Amygdala (tissue), 56 donors: ENCODE measurements at regions not wholly inside any gene's neighbourhood (a gene's known extent, or its start where the extent isn't known, plus 50 kb on each side); places are given as distances from the start of the nearest gene placed in this dataset.

Source experiments
- DNase-seq, 56 donors: peaks; one replicate each; lab custom pipeline; 2025; lab: John Stamatoyannopoulos, UW

DNA sequence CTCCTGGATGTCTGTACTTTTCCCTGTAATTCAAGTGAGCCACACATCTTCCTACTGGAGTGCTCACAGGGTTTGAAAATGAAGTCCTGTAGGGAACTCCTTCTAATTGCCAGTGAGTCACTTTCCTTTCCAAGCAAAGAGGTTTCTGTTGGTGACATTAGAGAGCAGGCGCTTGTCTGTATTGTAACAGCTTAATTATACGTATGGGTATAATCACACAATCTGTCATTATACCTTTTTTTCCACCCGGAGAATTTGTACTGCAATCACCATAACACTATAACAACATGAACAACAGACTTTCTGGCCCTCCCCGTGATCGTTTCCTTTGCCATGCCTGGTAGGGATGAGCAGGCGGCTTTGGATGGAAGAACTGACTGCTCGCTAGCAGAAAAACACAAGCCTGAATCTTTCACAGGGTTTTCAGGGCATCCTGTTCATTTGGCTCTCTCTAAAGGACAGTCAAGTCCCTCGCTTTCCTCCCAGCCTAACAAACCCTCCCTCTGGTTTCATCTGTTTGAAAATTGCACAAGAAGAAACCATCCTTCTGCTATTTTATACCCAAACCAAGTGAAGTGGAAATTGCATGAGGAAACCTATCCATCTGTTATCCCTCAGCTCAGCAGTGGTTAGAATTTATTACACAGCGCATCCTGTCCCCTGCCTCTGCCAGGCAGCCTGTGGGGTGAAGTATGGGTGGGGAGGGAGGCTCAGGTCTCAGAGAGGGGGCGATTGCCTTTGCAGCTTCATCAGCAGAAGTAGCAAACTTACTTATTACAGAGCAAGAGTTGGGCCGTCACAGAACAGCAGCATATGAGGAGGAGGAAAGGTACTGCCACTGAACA, 307.0 kb upstream of the TLE4 start:
- peak in 1 of 56 donors; percentile 0 for DNase-seq

DNA sequence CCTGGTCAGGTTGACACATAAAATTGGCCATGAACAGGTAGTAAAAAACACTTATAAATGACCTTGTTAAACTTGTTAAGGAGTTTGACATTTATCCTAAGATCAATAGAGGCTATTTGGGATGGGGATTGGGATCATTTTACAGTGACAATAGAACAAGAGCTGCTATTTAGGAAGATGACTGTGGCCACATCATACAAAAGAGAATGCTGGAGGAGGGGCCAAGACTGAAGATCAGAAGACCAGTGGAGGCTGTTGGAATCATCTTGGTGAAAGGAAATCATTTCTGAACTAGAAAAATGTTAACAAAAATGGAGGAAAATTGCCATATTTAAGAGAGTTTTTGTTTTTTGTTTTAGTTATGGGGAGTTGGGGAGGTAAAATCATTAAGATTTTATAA, 304.8 kb upstream of the TLE4 start:
- no peak for DNase-seq

DNA sequence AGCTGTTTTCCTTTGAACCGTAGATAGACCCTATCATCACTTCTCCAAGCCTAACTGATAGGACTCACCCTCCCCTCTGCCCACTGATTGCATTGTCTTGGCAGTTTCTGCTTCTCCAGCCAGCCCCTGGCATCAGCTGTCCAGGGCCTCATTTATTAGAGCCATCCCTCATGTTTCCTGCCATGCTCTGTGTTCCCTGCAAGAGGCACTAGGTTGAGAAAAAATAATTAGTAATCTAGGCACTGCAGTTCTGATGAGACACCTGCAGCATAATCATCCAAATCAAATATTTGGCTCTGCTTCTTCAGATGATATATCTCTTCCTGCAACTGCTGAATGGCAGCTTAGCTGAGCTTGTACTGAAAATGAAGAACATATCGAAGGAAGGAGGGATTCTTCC, 303.0 kb upstream of the TLE4 start:
- no peak for DNase-seq

DNA sequence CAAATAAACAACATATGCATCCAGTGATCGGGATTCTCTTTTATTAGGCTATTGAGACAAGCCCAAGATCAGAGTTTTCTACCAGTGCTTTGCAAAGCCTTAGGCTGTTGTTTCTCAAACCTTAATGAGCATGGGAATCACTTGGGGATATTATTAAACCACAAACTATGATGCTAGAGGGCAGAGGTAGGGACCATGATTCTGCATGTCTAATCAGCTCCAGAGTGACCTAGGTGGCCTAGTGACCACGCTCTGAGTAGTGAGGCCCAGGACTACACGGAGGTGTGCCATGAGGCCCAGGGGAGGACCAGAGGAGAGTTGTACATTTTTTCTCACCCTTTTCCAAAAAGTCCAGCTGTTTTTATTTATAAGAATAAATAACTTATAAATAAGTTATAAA, 298.5 kb upstream of the TLE4 start:
- DNase-seq = no peak

DNA sequence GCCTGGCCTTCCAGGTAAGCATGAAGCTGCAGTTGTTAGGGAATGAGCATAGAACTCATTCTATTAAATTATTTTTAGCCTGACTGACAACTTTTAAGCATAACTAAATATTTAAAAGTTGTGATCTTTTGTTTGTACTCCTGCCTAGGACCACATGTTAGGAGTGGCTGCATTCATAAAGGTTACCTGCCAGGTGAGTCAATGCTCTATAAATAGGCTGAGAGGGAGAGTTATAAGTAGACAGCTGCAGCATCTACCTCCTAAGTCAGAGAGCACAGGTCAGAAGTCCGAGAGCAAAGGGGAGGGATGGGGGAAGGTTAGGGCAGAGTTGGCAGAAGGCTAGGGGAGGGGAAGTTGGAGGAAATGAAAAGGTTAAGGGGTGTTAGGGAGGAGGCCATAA, 292.4 kb upstream of the TLE4 start:
- DNase-seq = no peak

DNA sequence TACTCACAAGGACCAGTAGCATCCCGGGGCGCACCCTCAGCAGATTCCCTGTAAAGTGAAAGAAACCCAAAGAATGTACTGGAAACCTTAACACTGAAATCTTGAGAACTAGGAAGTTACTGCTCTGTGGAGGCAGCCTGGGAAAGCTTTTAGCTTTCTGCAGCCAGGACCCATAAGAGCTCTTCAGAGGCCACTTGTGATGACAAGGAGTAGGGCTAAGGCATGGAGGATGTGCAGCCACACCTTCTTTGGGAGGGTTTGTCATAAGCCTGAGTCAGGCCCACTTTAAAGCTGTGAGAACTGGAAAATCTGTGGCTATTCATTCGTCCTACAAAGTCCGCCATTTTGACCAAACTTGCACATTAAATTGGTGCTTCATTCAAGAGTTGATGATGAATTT, 291.1 kb upstream of the TLE4 start:
- no peak for DNase-seq

DNA sequence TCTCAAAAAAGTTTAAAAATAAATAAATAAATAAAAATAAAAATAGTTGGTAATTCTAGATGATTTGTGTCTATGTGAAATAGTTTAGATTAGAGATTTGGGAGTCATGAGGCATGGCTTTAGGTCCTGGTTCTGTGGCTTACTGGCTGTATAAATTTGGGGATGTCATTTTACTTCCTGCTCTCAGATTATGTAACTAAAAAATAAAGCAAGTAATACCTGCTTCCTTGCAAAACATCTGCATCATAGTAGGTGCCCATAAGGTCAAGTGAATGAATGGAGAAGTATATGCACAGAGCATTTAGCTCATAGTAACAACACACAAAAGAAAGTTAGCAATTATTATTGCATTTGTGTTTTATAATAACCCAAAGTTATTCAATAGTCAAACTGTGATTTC, 287.7 kb upstream of the TLE4 start:
- no peak for DNase-seq

DNA sequence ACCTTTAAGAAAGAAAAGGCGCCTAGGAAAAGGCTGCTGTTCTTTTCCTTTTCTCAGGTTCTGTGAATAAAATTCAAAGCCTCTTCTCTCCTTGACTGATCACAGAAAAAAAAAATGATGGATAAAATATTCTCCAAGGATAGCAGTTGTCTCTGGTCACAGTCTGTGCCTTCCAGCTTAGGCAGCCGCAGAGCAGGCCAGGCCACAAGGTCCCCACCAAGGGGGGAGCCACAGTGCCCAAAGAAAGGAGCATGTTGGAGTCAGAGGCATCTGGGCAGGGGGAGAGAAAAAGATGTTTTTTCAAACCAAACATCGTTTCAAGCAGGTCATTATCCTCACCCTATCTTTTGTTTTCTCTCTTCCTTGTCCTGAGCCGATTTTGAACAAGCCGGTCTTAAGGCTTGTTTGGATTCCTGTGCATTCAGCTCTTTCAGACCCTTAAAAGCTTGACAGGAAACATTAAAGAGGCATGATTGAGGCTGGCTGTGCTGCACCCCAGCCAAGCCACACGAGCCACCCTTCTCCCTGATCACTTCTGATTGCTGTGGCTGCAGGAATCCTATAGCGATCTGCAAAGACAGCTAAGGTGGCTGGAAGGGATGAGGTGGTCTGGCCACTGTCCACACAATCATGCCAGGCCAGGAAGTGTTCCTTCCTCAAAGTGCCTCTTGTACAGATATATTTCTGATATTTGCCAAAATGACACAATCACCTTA, 284.6 kb upstream of the TLE4 start:
- no peak for DNase-seq

DNA sequence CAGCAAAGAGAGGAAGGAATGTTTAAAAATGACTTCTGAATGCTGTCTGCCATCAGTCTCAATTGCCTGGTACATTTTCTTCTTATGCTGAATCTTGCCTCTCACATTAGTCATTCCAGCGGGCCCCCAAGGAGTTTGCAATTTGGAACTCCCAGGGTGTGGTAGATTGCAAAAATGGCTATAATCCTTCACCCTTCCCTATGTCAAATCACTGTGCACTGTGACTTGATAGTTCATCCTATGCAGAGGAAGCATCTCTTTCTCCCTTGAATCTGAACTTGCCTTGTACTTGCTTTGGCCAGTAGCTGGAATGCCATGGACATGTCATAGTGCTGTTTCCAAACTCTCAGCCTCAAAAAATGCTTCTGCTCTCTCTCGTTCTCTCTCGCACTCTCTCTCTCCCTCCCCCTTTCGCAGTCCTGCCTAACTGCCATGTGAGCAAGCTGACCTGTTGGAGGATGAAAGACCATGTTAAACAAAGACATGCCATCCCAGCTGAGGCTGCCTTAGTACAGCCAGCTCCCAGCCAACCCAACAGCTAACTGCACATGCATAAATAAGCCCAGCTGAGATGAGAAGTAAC, 284.0 kb upstream of the TLE4 start:
- DNase-seq = no peak

DNA sequence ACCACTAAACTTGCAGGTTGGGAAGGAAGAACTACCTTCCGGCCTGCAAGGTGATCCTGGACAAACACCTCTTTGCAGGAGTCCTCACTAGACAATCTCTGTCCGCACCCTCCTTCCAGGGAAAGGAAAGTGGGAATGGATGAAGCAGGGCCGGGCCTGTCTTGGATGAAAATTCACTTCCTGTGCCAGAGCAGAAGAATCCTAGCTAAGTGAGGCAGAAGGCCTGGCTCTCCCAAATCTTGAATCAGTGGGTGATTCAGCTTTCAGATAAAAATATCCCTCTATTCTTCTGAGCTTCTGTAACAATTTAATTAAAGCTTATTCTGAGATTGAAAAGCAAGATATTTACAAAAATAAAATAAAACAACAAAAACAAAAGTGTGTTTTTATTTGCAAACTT, 281.9 kb upstream of the TLE4 start:
- no peak for DNase-seq

DNA sequence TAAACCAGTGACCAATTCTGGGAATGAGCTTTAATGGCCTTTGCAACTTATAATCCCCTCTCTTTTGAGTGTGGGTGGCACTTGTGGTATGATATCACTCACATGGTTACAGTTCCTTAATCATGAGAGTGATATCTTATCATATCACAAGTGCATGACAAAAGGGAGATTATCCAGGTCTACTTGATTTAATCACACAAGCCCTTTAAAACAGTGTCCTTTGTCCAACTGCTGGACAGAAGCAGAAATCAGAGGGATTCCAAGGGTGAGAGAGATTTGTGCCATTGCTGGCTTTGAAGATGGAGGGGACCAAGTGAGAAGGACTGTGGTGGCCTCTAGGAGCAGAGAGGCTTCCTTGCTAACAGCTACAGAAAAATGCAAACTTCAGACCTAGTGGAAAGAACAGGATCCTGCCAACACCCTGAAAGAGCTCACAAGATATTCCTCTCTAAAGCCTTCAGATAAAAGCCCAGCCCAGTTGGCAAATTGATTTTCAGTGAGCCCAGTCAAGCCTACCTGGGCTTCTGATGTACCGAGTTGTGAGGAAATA, 279.0 kb upstream of the TLE4 start:
- DNase-seq = no peak

DNA sequence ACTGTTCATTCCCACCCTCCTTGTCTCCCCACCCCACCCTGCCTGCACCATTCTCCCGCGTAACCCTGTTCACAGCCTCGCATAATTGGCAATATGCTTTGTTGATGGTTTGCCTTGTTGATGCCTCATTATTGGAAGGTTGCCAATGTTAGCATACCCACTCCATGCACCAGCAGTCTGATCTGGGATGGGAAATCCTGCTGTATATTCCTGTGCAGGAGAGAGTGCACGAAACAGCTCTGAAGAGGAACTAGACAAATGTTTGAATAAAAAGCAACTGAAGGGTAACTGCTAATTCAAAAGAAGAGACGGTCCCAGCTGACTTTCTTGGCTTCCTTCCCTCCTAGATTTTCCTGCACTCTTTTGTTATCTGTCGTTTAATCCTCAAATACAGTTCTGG, 271.7 kb upstream of the TLE4 start:
- DNase-seq = no peak

DNA sequence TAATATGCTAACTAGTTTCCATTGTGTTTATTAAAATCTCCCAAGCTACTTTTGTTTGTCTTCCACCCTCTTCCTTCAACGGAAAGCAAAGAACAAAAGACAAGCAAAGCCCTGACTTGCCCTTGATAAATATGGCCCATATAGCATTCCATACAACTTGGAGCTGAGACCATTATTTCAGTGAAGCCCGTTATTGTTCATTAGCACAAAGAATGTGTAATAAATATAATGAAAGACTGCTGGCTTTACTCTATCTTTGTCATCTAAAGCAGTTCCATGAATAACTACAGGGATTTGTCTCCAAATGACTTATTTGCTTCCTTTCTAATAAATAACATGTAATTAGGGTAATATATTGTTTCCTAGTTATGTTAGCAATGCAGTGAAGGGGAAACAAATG, 270.7 kb upstream of the TLE4 start:
- DNase-seq = no peak

DNA sequence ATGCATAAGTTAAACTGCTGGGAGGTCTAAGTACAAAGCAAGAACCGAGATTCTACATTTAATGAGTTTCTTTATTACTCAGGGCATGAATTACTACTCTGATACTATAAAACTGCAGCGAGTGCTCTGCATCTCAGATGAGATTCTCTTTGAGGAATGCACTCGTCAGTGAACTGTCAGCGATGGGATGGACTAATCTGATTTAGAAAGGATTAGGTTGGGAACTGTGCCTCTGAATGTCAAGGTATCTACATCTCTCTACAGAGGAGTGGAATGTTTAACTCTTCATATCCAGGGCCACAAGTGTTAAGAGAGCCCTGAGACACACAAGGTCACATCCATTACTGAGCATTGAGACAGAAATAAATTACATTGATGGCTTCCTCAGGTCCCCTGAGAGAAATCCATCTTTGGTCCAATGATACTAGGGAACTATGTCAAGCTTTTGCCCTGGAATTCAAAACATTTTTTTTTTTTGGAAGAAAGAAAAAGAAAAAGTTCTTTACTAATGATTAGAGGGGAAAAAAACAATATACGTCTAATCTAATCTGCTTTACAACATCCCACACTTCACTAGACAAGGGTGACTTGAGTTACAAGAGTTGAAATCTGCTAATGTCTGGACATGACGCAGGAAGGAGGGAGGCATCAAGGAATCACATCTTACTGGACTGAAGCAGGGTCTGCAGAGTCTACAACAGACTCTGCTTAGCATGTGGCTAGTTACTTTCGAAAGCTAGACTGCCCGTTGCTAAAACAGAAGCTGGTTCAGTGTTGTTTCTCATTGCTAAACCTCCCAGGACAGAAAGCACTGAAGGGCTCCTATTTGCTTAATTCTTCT, 270.0 kb upstream of the TLE4 start:
- no peak for DNase-seq

DNA sequence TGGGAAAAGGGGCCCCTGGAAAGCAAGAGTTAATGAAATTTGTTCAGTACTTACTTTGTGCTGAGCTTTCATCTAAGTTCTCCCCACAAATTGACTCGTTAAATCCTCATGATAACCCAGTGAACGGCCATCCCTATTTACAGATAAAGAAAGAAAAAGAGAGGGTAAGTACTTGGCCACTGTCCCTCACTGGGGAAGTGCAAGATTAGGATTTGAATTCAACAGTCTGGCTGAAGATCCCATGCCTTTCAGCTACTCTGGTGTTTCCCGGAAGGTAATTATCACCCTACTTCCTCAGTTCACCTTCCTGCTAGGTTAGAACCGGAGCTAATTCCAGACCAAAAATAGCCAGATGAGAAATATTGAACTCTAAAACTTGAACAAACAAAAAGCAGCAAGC, 269.2 kb upstream of the TLE4 start:
- no peak for DNase-seq

DNA sequence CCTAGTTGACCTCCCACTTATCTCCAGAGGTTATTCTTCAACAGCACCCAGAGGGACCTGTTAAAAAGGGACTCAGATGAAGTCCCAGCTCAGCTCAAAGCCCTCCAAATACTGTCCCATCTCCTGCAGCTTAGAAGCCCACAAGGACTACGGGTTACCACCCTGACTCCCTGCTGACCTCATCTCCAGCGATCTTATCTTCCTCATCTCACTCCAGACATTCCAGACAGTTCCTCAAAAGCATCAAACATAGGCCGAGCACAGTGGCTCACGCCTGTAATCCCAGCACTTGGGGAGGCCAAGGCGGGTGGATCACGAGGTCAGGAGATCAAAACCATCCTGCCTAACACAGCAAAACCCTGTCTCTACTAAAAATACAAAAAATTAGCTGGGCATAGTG, 263.8 kb upstream of the TLE4 start:
- DNase-seq = no peak

DNA sequence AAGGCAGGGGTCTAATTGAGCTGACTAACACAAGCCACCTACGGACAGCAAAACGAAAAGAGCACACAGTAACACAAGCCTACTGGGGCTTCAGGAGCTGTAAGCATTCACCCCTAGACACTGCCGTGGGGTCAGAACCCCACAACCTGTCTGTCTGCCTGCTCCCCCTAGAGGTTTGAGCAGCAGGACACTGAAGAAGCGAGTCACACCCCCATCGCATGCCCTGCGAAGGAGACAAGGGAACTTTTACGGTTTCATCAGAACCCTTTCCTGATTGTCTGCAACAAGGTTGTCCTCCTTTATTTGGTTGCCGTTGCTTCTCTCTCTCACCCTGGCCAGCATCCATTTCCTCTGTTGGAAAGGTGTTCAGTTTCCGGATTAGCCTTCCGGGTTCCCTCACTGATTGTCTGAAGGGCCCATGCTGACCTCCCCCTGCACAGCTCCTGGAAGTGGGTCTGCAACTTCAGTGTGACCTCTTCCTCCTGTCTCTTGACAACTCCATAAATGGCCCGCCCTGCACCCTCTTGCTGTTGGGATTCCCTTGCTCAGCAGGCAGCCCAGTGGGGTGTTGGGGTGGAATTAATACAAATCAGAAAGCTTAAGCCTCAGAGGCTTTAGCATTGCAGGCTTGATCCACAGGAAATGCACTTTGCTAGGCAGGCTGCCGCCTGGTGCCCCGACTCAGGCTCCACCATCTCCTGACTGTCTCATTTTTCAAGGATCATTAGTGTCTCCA, 258.9 kb upstream of the TLE4 start:
- DNase-seq = no peak

DNA sequence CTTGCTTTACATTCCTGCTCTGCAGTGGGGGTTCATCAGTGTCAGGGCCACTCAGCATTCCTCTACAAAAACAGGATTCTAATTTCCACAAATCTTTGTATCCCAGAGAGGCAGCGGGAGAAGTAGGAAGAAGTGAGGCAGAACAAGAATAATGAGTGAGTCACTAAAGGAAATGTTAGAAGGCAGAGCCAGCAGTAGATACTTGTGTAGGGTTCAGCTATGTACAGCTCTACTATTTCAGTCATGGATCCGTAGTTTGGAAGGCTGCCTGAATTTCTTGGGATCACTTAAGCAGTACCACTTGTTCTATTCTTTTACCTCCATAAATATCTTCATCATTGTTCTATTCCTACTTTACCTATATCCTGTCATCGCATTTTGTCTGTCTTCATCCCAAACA, 246.3 kb upstream of the TLE4 start:
- DNase-seq = no peak

DNA sequence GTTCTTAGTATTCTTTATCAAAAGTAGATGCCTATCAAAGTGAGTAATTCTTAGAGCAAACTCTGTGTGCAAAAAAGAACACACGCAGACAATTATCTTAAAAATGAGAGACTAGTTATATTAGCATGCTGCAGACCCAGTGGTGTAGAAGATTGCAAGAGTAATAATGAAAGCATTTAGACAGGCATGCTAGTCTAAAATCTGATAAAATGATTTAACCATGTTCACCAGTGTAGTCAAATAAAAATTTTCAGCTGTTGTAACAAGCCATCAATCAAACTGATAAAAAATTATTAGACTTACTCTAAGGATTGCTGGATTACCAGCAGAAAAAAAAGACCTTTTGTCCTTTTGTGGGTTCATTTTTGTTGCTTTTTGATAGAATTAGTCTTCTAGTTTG, 241.9 kb upstream of the TLE4 start:
- DNase-seq = no peak

DNA sequence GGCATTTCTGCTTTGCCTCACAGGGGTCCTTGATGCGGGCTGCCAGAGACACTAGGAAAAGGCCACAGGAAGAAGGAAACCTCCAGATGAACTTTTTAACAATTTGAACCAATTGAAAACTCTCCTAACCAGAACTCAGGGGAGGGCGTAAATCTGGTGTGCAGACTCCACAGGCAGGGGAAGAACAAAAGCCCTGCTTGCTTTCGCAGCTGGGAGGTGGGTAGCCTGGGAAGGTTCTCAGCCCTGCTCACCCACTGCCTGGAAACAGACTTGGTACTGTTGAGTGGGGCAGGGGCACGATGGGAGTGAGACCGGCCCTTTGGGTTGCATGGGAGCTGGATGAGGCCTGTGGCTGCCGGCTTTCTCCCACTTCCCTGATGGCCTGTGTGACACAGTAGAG, 237.8 kb upstream of the TLE4 start:
- DNase-seq = no peak
